A172 (cell line): ENCODE measurements at regions not wholly inside any gene's neighbourhood (a gene's known extent, or its start where the extent isn't known, plus 50 kb on each side); places are given as distances from the start of the nearest gene placed in this dataset.

Experiments used
- DNase-seq: peaks from one replicate; pipeline ENCODE4 v3.0.0-alpha.2; 2015; ENCODE audit warnings: low spot score

GRCh38 chr16:86682219-86682904, 104.0 kb downstream of the FOXL1 start:
- DNase-seq = no peak

GRCh38 chr16:86683441-86684194, 105.3 kb downstream of the FOXL1 start:
- DNase-seq = no peak

GRCh38 chr16:86685076-86685475, 106.7 kb downstream of the FOXL1 start:
- peak; percentile 32 for DNase-seq

- no peak for DNase-seq
Observed at GRCh38 chr16:86690970-86691369, 112.6 kb downstream of the FOXL1 start.

DNA sequence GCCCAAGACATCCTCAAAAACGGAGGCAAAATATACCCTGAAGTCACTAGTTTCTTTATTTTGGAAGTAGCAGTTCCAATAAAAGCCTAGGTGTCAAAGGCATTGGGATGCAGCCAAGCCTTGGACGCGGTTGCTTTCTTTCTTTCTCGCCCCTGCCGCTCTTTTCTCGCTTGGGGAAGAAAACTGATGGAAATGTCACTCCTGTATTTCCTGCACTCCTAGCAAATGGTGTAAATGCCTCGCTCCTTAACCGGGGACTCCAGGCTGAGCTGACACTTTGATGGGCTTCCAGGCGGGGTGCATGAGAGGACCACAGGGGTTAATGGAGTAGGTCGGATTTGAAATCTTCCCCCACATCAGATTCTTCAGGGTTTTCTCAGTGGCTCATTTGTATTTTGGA, 114.1 kb downstream of the FOXL1 start:
- no peak for DNase-seq

GRCh38 chr16:86693033-86693432, 114.7 kb downstream of the FOXL1 start:
- DNase-seq = no peak

- no peak for DNase-seq
Observed at GRCh38 chr16:86697715-86698114, 119.4 kb downstream of the FOXL1 start.

GRCh38 chr16:86700046-86700945, 121.9 kb downstream of the FOXL1 start:
- DNase-seq = no peak

GRCh38 chr16:86701286-86701975, 123.1 kb downstream of the FOXL1 start:
- no peak for DNase-seq

DNA sequence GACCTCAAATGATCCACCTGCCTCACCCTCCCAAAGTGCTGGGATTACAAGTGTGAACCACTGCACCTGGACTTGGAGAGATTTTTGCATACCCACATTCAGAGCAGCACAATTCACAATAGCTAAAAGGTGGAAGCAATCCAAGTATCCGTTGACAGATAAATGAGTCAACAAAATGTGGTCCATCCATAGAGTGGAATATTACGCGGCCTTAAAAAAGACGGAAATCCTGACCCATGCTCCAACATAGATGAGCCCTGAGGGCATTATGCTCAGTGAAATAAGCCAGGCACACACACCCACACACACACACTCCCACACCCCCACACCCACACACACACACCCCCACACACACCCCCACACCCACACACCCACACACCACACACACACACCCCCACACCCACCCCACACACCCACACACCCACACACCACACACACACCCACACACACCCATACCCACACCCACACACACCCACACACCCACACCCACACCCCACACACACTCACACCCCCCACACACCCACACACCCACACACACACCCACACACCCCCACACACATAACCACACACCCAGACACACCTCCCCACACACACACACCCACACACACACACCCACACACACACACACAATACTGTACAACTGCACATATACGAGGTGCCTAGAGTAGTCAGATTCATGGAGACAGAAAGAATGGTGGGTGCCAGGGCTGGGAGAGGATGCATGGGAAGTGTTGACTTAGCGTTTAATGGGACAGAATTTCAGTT, 124.7 kb downstream of the FOXL1 start:
- no peak for DNase-seq

DNA sequence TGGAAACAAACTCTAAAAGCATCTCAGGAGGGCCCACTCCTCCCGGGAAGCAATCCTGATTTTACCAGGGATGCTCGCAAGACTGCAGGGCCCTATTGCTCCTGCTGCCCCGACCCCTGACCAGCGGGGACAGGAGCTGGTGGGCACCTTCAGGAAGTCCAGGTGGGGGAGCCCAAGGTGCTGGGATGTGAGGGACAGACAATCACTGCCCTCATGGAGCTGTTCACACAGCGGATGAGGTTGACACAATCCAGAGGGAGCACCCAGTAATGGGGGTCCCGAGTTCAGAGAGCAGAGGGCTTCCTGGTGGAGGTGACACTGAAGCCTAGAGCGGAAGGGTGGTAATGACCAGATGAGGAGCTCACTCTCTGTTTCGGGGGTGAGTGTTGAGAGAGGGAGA, 126.2 kb downstream of the FOXL1 start:
- no peak for DNase-seq

DNA sequence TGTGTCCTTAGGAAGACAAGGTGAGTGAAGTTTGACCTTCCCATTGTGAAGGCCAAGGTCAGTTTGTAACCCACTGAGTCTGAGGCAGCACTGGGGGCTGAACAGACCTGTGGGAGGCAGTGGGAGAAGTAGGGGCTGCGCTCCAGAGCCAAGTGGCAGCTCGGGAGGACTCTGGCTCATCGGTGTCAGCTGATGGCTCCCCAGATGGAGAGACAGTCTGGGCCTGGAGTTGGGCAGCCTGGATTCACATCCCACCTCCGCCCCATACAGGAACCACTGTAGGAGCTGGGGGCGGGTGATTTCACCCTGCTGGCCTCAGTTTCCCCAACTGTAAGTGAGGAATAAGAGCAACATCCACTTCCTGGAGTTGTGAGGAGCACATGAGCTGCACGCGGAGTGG, 128.4 kb downstream of the FOXL1 start:
- DNase-seq = no peak

DNA sequence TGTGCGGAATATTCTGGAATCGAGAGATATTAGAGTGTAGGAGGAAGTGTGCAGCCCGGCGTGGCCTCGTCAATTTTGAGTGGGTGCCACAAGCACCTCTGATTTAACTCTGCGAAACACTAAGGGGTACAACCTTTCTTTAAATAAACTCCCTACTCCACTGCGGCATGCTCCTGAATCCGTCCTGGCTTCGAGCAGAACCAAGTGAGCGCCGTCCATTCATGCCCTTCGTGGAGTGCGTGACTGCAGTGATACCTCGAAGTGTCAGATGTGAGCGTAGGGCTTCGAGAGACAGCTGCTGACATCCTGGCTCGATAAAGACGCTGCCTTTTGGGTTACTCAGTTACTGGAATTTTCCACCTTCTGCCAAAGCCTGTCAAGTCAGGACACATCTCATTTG, 128.8 kb downstream of the FOXL1 start:
- DNase-seq = no peak

GRCh38 chr16:86707581-86707980, 129.2 kb downstream of the FOXL1 start:
- DNase-seq = no peak

GRCh38 chr16:86708431-86708830, 130.1 kb downstream of the FOXL1 start:
- DNase-seq = no peak

DNA sequence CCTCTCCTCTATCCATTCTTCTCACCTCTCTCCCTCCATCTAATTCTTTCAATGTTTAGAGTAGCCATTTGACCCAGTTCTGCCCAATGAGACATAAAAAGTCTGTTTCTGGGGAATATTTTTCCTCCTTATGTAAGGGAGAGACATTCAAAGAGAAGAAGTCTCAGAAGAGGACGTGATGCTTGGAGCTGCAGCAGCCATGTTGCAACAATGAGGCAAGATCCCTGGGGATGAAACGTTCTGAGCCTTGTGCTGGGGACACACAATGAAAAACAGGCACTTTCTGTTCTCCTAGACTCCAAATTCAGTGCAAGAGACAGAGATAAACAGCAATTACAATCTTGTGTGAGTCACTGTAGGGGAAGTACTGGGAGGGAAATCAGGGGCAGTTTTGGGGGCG, 130.8 kb downstream of the FOXL1 start:
- no peak for DNase-seq

GRCh38 chr16:86709902-86710601, 131.7 kb downstream of the FOXL1 start:
- no peak for DNase-seq

DNA sequence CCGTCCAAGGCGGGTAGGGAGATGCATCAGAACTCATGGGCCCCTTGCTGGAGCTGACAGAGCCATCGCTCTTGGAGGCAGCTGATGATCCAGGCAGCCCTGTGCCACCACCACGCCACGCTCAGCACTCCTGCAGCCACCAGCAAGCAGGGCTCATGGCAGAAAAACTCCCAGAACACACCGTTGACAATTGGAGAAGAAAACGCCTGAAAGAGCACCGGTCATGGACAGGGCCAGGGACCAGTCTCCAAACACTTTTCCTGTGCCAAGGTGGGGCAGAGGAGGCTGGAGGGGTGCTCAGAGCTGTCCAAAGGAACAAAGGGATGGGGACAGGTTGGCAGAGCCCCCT, 132.2 kb downstream of the FOXL1 start:
- DNase-seq = no peak

DNA sequence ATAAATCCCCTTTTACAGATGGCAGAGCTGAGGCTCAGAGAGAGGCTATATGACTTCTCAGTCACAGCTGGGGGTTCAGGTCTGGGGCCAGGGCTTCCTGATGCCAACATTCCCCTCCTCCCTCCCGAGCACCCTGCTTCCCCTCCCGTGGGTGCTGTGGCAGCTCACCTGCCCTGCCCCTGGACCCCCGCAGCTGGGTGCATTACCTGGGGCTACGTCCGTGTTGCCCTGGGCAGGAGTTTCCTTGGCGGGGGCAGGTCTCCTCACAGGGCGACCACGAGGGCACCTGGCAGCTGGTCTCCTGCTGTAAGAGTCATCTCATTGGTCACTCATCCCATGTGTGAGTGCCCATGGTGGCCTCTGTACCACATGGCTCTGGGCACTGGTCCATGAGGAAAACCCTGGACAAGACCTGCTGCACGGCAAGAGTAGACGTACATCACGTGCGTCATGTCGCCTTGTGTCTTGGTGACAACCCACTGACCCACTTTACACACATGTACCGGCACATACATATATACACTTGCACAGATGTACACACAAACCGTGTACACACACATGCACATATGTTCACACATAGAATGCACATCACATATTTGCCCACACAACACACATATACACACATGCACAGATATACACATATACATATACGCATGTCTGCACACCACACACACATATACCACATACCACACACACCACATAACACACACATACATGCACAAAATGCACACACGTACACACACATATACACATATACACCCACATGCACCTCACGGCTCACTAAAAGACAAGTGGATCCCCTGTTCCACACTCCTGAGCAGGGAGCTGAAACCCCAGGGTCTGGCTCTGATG, 134.0 kb downstream of the FOXL1 start:
- DNase-seq = no peak
